Endothelial cell of umbilical vein (primary cell): ENCODE measurements at regions not wholly inside any gene's neighbourhood (a gene's known extent, or its start where the extent isn't known, plus 50 kb on each side); places are given as distances from the start of the nearest gene placed in this dataset.

Source experiments
- BruUV-seq: library from RNA; stranded (reverse); fragments of 400-500 nt; replicated peaks from 2 replicates; lab custom pipeline; 2021; lab: Mats Ljungman, UMichigan
- CTCF ChIA-PET: fragments of 300-600, 350-600 bp; sonication (Branson Sonifier 250); formaldehyde crosslinking; loops from one replicate; lab custom pipeline; 2021; ENCODE audit warnings: antibody characterized with exemption, inconsistent platforms; lab: Charles Lee
- POLR2A ChIA-PET: fragments of 300-600, 350-600 bp; sonication (Branson Sonifier 250); formaldehyde crosslinking; loops from one replicate; lab custom pipeline; 2021; ENCODE audit warnings: antibody characterized with exemption, inconsistent platforms; lab: Charles Lee
- DNase-seq: peaks from one replicate; pipeline ENCODE4 v3.0.0-alpha.2; 2011; ENCODE audit warnings: low read depth, low spot score
- FAIRE-seq: peaks from 2 replicates; lab custom pipeline; 2011; peaks lifted over from hg19 to GRCh38; lab: Jason Lieb, UNC
- H2AFZ ChIP-seq: 2 replicates; pipeline ENCODE4 v1.6.0; 2012; ENCODE audit warnings: low read depth, low read length, control low read depth, inconsistent platforms
- H3K27ac ChIP-seq: 2 replicates; pipeline ENCODE4 v1.5.1; 2011; ENCODE audit warnings: low read depth, mild to moderate bottlenecking, control low read depth, low read length, moderate library complexity; ENCODE audit not compliant: insufficient read depth
- H3K27me3 ChIP-seq, 2 experiments: 2 replicates each; pipeline versions ENCODE4 v1.6.0 to v1.6.1; 2011; ENCODE audit warnings: low read length in 2 of 2, mixed read lengths in 1 of 2; ENCODE audit not compliant: control insufficient read depth in 2 of 2, insufficient read depth in 2 of 2
- H3K36me3 ChIP-seq, 2 experiments: 2 replicates in 1 of 2; 3 replicates in 1 of 2; pipeline ENCODE4 v1.5.1; 2011; ENCODE audit warnings: low read length in 2 of 2, mild to moderate bottlenecking in 1 of 2, moderate library complexity in 1 of 2; ENCODE audit not compliant: control insufficient read depth in 2 of 2, insufficient read depth in 2 of 2; ENCODE audit errors: extremely low read depth in 1 of 2
- H3K4me1 ChIP-seq: 3 replicates; pipeline ENCODE4 v1.5.1; 2011; ENCODE audit warnings: mild to moderate bottlenecking, low read length; ENCODE audit not compliant: control insufficient read depth, insufficient read depth; ENCODE audit errors: extremely low read depth
- H3K4me2 ChIP-seq: 2 replicates; pipeline ENCODE4 v1.6.1; 2011; ENCODE audit warnings: low read length, control low read depth, mixed read lengths; ENCODE audit not compliant: insufficient read depth
- H3K4me3 ChIP-seq, 3 experiments: fragments of 200-600 bp in 1 of 3; sonication (generic), shearing (Covaris generic) in 1 of 3; replicated peaks in 1 of 3; 2 replicates each; pipeline ENCODE4 v1.5.1; 2011 to 2016; ENCODE audit warnings: control low read depth in 3 of 3, low read length in 3 of 3, mild to moderate bottlenecking in 2 of 3, inconsistent platforms in 1 of 3, low read depth in 1 of 3, moderate library complexity in 1 of 3; ENCODE audit not compliant: insufficient read depth in 1 of 3
- H3K79me2 ChIP-seq: 2 replicates; pipeline ENCODE4 v1.6.0; 2012; ENCODE audit warnings: low read length, inconsistent platforms; ENCODE audit not compliant: control insufficient read depth, insufficient read depth
- H3K9ac ChIP-seq: replicated peaks from 2 replicates; pipeline ENCODE3; 2011; ENCODE audit warnings: low read length, control low read depth; ENCODE audit not compliant: insufficient read depth; ENCODE audit errors: extremely low read depth
- H3K9me1 ChIP-seq: replicated peaks from 3 replicates; pipeline ENCODE4 v1.6.0; 2011; ENCODE audit warnings: mild to moderate bottlenecking, low read length; ENCODE audit not compliant: control insufficient read depth, insufficient read depth; ENCODE audit errors: extremely low read depth
- H3K9me3 ChIP-seq: replicated peaks from 2 replicates; pipeline ENCODE4 v1.5.1; 2012; ENCODE audit warnings: low read length, inconsistent platforms; ENCODE audit not compliant: control insufficient read depth, insufficient read depth
- H4K20me1 ChIP-seq: replicated peaks from 2 replicates; pipeline ENCODE3; 2011; ENCODE audit warnings: mild to moderate bottlenecking, low read length; ENCODE audit not compliant: control insufficient read depth, insufficient read depth; ENCODE audit errors: extremely low read depth
- EZH2 ChIP-seq: IDR thresholded peaks from 2 replicates; pipeline ENCODE4 v1.6.1; 2012; ENCODE audit warnings: borderline replicate concordance, low read depth, mild to moderate bottlenecking, moderate library complexity, low read length, inconsistent platforms; ENCODE audit not compliant: severe bottlenecking
- FOS ChIP-seq: IDR thresholded peaks from 2 replicates; pipeline ENCODE4 v1.6.1; 2011; ENCODE audit warnings: mild to moderate bottlenecking, low read length, moderate library complexity, borderline replicate concordance; ENCODE audit not compliant: insufficient read depth
- GATA2 ChIP-seq: IDR thresholded peaks from 2 replicates; pipeline ENCODE4 v1.7.0; 2011; ENCODE audit warnings: low read depth, mild to moderate bottlenecking, moderate library complexity, mixed read lengths, low read length; ENCODE audit not compliant: insufficient read length, insufficient read depth
- MYC ChIP-seq: IDR thresholded peaks from one replicate; pipeline ENCODE4 v1.6.1; 2011; ENCODE audit warnings: mild to moderate bottlenecking, low read depth, low read length
- POLR2A ChIP-seq: IDR thresholded peaks from 2 replicates; pipeline ENCODE4 v1.6.1; 2012; ENCODE audit warnings: low read depth, mild to moderate bottlenecking, control low read depth, low read length
- POLR2AphosphoS5 ChIP-seq: IDR thresholded peaks from 2 replicates; pipeline ENCODE4 v1.6.1; 2012; ENCODE audit warnings: low read depth, mild to moderate bottlenecking, control low read depth, low read length, moderate library complexity; ENCODE audit not compliant: insufficient read depth
- dilution Hi-C: fragments of 300-500 bp; cut with MboI; formaldehyde crosslinking; loops from one replicate; pipeline ENCODE4 v1.15.0; 2019; ENCODE audit warnings: low sequenced_read_pairs; ENCODE audit not compliant: extremely low pct_ligation_motif_present
- intact Hi-C: fragments of 100-400 bp; cut with micrococcal nuclease; formaldehyde crosslinking; loops from one replicate; pipeline ENCODE4 v1.10.0; 2022
- TF ChIP-seq, protein P1 (sequence below): IDR thresholded peaks from 2 replicates; pipeline ENCODE4 v1.6.1; 2011; ENCODE audit not compliant: insufficient read depth, insufficient read length
- TF ChIP-seq, protein P2 (sequence below), 2 donors: IDR thresholded peaks; 1 replicate in 1 of 2; 2 replicates in 1 of 2; pipeline ENCODE4 v1.5.1; 2011; ENCODE audit warnings: low read length in 2 of 2, mild to moderate bottlenecking in 2 of 2, moderate library complexity in 2 of 2, control low read depth in 1 of 2, inconsistent platforms in 1 of 2, low read depth in 1 of 2; ENCODE audit not compliant: insufficient read depth in 1 of 2; ENCODE audit errors: extremely low read depth in 1 of 2

DNA sequence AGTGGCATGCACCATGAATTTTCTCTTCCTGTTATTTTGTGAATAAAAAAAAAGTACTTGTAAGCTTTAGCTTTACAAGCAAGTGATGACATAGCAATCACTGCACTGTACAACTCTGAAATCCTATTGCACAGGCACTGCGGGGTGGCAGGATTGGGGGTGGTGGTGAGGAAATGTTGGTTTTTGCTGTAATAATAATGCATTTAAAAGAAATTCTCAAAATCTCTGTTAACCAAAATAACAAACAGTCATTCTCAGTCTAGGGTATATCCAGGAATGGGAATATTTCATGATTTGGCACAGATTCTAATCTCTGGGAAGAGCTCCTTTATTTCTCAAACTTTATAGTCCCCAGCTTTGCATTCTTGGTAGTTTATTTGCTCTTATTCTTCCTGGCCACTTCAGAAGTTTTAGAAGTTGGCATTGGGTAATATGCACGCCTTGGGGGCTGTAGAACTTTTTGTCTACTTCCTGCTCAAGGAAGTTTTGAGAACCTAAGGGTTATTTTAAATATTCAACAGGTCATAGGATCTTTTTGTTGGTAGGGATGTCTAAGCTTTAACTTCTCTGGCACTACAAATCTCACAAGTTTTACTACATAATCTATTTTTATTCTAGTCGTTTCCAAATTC is 353.0 kb upstream of the KLF12 start:
- no peak for DNase-seq
- Histone ChIP-seq H3K9me1 (no peaks in the 10 kb centered on the region), H3K27me3 (no peaks in the 10 kb centered on the region), H4K20me1 (no peaks in the 10 kb centered on the region), H2AFZ (no peak overlapping the region), H3K4me2 (no peak overlapping the region), H3K4me3 (no peak overlapping the region), H3K9me3 (no peaks in the 10 kb centered on the region), H3K79me2 (no peaks in the 10 kb centered on the region), H3K9ac (no peak overlapping the region), H3K4me1 (no peaks in the 10 kb centered on the region), H3K36me3 (no peaks in the 10 kb centered on the region), H3K27ac (no peak overlapping the region)
- CTCF ChIA-PET, result interaction anchor here (0.7 kb wide), 1 partner anchor 26 kb away, joined by 3 read pairs; no protein-coding TSS in a partner anchor
- no peak for FAIRE-seq
- POLR2A ChIA-PET, result no interaction called here
- dilution Hi-C loops (no loop called here), intact Hi-C loops (no loop called here)
- TF ChIP-seq MYC, result no peak
- TF ChIP-seq EZH2, result no peak
- TF ChIP-seq, protein P1, sequence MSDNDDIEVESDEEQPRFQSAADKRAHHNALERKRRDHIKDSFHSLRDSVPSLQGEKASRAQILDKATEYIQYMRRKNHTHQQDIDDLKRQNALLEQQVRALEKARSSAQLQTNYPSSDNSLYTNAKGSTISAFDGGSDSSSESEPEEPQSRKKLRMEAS, result no peak
- no peak for TF ChIP-seq GATA2
- no TSS peak for BruUV-seq

DNA sequence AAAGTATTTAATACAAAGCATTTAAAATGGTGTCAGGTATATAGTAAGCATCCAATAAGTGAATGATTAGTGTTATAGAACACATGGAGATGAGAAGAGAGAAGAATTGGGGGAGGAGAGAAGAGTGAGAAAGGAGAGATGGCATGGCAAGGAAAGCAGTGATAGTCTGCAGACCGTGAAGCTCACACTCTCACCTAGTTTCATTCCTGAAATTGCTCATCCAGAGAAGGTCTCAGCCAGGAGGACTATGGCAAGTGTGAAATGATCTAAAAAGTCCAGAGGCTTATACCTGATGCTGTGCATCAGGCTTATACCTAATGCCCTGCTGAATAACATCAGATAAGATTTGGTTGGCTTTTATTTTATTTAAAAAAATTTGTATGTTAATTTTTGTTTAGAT is 351.6 kb upstream of the KLF12 start:
- CTCF ChIA-PET, result no interaction called here
- H4K20me1 ChIP-seq, result no peaks in the 10 kb centered on the region
- H3K4me2 ChIP-seq, result no peak overlapping the region
- intact Hi-C loops, result no loop called here
- no peak overlapping the region for H3K4me3 ChIP-seq
- POLR2A ChIA-PET, result no interaction called here
- dilution Hi-C loops, result no loop called here
- no peak overlapping the region for H3K27ac ChIP-seq
- no peaks in the 10 kb centered on the region for H3K79me2 ChIP-seq
- no peak for TF ChIP-seq POLR2A
- TF ChIP-seq POLR2AphosphoS5, result no peak
- TF ChIP-seq, protein P1, result no peak
- no peak for TF ChIP-seq EZH2
- TF ChIP-seq FOS, result no peak
- TF ChIP-seq MYC, result no peak
- TF ChIP-seq, protein P2, sequence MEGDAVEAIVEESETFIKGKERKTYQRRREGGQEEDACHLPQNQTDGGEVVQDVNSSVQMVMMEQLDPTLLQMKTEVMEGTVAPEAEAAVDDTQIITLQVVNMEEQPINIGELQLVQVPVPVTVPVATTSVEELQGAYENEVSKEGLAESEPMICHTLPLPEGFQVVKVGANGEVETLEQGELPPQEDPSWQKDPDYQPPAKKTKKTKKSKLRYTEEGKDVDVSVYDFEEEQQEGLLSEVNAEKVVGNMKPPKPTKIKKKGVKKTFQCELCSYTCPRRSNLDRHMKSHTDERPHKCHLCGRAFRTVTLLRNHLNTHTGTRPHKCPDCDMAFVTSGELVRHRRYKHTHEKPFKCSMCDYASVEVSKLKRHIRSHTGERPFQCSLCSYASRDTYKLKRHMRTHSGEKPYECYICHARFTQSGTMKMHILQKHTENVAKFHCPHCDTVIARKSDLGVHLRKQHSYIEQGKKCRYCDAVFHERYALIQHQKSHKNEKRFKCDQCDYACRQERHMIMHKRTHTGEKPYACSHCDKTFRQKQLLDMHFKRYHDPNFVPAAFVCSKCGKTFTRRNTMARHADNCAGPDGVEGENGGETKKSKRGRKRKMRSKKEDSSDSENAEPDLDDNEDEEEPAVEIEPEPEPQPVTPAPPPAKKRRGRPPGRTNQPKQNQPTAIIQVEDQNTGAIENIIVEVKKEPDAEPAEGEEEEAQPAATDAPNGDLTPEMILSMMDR (IDR thresholded peaks at IDR 0.05; ENCODE audit: extremely low read depth in 1 of 2, insufficient read depth in 1 of 2, low read depth in 1 of 2, low read length in 2 of 2), result no peak
- H3K9me1 ChIP-seq, result no peaks in the 10 kb centered on the region
- no peaks in the 10 kb centered on the region for H3K4me1 ChIP-seq
- no peaks in the 10 kb centered on the region for H3K9me3 ChIP-seq
- H3K27me3 ChIP-seq, result no peaks in the 10 kb centered on the region
- FAIRE-seq (no peak), DNase-seq (no peak)
- no peaks in the 10 kb centered on the region for H3K36me3 ChIP-seq
- no peak overlapping the region for H2AFZ ChIP-seq
- H3K9ac ChIP-seq, result no peak overlapping the region
- no TSS peak for BruUV-seq
